ENCODE measurements at regions not wholly inside any gene's neighbourhood (a gene's known extent, or its start where the extent isn't known, plus 50 kb on each side); places are given as distances from the start of the nearest gene placed in this dataset.

DNA sequence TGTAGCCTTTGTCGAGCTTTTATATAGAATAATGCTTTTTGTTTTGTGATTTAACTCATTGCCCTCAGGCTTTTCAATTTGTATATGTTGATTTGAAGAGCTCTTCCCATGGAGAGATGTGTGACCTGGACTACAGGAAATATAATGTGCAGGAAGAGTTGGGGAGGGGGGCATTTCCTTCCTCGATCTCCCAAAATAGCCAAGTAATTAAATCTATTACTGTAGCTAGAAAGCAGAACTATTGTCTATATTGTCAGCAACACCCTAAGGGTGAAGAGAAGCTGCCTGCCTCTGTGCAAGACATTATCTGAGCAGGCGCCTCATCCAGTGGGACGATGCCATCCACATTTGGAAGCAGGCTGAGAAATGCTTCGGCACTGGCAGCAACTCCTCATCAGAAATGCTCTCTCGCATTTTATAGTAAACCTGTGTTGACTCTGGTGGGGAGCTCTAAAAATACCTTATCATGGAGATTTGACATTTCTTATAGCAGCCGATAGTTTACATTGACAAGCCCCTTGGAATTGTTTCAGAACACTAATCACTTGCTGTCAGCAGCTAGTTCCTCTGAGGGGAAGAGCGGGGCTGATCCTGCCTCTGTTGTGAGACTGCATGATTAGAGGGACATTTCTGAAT lies 392.5 kb upstream of the RGS6 start:
- Mint-ChIP-seq H3K36me3 (no peaks in the 10 kb centered on the region), H3K9me3 (no peaks in the 10 kb centered on the region), H3K27ac (no peak overlapping the region), H3K4me1 (peaks cover 46% of the 10 kb centered on the region), H3K4me3 (no peak overlapping the region), H3K27me3 (ENCODE audit: low read depth) (no peaks in the 10 kb centered on the region)
- TF ChIP-seq, protein P1, sequence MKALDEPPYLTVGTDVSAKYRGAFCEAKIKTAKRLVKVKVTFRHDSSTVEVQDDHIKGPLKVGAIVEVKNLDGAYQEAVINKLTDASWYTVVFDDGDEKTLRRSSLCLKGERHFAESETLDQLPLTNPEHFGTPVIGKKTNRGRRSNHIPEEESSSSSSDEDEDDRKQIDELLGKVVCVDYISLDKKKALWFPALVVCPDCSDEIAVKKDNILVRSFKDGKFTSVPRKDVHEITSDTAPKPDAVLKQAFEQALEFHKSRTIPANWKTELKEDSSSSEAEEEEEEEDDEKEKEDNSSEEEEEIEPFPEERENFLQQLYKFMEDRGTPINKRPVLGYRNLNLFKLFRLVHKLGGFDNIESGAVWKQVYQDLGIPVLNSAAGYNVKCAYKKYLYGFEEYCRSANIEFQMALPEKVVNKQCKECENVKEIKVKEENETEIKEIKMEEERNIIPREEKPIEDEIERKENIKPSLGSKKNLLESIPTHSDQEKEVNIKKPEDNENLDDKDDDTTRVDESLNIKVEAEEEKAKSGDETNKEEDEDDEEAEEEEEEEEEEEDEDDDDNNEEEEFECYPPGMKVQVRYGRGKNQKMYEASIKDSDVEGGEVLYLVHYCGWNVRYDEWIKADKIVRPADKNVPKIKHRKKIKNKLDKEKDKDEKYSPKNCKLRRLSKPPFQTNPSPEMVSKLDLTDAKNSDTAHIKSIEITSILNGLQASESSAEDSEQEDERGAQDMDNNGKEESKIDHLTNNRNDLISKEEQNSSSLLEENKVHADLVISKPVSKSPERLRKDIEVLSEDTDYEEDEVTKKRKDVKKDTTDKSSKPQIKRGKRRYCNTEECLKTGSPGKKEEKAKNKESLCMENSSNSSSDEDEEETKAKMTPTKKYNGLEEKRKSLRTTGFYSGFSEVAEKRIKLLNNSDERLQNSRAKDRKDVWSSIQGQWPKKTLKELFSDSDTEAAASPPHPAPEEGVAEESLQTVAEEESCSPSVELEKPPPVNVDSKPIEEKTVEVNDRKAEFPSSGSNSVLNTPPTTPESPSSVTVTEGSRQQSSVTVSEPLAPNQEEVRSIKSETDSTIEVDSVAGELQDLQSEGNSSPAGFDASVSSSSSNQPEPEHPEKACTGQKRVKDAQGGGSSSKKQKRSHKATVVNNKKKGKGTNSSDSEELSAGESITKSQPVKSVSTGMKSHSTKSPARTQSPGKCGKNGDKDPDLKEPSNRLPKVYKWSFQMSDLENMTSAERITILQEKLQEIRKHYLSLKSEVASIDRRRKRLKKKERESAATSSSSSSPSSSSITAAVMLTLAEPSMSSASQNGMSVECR (CRISPR knock-in tag; IDR thresholded peaks at IDR 0.05; ENCODE audit: borderline replicate concordance), result no peak
- TF ChIP-seq, protein P2, sequence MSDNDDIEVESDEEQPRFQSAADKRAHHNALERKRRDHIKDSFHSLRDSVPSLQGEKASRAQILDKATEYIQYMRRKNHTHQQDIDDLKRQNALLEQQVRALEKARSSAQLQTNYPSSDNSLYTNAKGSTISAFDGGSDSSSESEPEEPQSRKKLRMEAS (CRISPR knock-in tag; IDR thresholded peaks at IDR 0.05), result no peak
- TF ChIP-seq, protein P3, sequence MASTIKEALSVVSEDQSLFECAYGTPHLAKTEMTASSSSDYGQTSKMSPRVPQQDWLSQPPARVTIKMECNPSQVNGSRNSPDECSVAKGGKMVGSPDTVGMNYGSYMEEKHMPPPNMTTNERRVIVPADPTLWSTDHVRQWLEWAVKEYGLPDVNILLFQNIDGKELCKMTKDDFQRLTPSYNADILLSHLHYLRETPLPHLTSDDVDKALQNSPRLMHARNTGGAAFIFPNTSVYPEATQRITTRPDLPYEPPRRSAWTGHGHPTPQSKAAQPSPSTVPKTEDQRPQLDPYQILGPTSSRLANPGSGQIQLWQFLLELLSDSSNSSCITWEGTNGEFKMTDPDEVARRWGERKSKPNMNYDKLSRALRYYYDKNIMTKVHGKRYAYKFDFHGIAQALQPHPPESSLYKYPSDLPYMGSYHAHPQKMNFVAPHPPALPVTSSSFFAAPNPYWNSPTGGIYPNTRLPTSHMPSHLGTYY (CRISPR knock-in tag; IDR thresholded peaks at IDR 0.05), result no peak
- TF ChIP-seq, protein P4, sequence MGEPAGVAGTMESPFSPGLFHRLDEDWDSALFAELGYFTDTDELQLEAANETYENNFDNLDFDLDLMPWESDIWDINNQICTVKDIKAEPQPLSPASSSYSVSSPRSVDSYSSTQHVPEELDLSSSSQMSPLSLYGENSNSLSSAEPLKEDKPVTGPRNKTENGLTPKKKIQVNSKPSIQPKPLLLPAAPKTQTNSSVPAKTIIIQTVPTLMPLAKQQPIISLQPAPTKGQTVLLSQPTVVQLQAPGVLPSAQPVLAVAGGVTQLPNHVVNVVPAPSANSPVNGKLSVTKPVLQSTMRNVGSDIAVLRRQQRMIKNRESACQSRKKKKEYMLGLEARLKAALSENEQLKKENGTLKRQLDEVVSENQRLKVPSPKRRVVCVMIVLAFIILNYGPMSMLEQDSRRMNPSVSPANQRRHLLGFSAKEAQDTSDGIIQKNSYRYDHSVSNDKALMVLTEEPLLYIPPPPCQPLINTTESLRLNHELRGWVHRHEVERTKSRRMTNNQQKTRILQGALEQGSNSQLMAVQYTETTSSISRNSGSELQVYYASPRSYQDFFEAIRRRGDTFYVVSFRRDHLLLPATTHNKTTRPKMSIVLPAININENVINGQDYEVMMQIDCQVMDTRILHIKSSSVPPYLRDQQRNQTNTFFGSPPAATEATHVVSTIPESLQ (CRISPR knock-in tag; IDR thresholded peaks at IDR 0.05), result no peak
- no peak for TF ChIP-seq CBFB (CRISPR knock-in tag; IDR thresholded peaks at IDR 0.05; ENCODE audit: low read depth)
- no peak for TF ChIP-seq ZNF232 (CRISPR knock-in tag; IDR thresholded peaks at IDR 0.05)
- no peak for TF ChIP-seq MXD4 (CRISPR knock-in tag; IDR thresholded peaks at IDR 0.05; ENCODE audit: borderline replicate concordance)
- TF ChIP-seq SOX15 (CRISPR knock-in tag; IDR thresholded peaks at IDR 0.05), result no peak
- TF ChIP-seq, protein P5, sequence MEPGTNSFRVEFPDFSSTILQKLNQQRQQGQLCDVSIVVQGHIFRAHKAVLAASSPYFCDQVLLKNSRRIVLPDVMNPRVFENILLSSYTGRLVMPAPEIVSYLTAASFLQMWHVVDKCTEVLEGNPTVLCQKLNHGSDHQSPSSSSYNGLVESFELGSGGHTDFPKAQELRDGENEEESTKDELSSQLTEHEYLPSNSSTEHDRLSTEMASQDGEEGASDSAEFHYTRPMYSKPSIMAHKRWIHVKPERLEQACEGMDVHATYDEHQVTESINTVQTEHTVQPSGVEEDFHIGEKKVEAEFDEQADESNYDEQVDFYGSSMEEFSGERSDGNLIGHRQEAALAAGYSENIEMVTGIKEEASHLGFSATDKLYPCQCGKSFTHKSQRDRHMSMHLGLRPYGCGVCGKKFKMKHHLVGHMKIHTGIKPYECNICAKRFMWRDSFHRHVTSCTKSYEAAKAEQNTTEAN (CRISPR knock-in tag; IDR thresholded peaks at IDR 0.05), result no peak
- TF ChIP-seq TEAD1 (CRISPR knock-in tag; IDR thresholded peaks at IDR 0.05), result no peak
- no peak for TF ChIP-seq IRF2 (CRISPR knock-in tag; IDR thresholded peaks at IDR 0.05; ENCODE audit: borderline replicate concordance, low read depth)
- TF ChIP-seq, protein P6, sequence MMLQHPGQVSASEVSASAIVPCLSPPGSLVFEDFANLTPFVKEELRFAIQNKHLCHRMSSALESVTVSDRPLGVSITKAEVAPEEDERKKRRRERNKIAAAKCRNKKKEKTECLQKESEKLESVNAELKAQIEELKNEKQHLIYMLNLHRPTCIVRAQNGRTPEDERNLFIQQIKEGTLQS (CRISPR knock-in tag; conservative IDR thresholded peaks at IDR 0.05), result no peak
- TF ChIP-seq ZNF317 (CRISPR knock-in tag; IDR thresholded peaks at IDR 0.05; ENCODE audit: borderline replicate concordance, low read depth), result no peak
- TF ChIP-seq, protein P7, sequence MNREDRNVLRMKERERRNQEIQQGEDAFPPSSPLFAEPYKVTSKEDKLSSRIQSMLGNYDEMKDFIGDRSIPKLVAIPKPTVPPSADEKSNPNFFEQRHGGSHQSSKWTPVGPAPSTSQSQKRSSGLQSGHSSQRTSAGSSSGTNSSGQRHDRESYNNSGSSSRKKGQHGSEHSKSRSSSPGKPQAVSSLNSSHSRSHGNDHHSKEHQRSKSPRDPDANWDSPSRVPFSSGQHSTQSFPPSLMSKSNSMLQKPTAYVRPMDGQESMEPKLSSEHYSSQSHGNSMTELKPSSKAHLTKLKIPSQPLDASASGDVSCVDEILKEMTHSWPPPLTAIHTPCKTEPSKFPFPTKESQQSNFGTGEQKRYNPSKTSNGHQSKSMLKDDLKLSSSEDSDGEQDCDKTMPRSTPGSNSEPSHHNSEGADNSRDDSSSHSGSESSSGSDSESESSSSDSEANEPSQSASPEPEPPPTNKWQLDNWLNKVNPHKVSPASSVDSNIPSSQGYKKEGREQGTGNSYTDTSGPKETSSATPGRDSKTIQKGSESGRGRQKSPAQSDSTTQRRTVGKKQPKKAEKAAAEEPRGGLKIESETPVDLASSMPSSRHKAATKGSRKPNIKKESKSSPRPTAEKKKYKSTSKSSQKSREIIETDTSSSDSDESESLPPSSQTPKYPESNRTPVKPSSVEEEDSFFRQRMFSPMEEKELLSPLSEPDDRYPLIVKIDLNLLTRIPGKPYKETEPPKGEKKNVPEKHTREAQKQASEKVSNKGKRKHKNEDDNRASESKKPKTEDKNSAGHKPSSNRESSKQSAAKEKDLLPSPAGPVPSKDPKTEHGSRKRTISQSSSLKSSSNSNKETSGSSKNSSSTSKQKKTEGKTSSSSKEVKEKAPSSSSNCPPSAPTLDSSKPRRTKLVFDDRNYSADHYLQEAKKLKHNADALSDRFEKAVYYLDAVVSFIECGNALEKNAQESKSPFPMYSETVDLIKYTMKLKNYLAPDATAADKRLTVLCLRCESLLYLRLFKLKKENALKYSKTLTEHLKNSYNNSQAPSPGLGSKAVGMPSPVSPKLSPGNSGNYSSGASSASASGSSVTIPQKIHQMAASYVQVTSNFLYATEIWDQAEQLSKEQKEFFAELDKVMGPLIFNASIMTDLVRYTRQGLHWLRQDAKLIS (CRISPR knock-in tag; IDR thresholded peaks at IDR 0.05; ENCODE audit: borderline replicate concordance), result no peak
- no peak for TF ChIP-seq RORB (CRISPR knock-in tag; IDR thresholded peaks at IDR 0.05)
- TF ChIP-seq ZNF121 (CRISPR knock-in tag; IDR thresholded peaks at IDR 0.05), result no peak
- no peak for TF ChIP-seq TEAD4 (CRISPR knock-in tag; IDR thresholded peaks at IDR 0.05)
- TF ChIP-seq, protein P8, sequence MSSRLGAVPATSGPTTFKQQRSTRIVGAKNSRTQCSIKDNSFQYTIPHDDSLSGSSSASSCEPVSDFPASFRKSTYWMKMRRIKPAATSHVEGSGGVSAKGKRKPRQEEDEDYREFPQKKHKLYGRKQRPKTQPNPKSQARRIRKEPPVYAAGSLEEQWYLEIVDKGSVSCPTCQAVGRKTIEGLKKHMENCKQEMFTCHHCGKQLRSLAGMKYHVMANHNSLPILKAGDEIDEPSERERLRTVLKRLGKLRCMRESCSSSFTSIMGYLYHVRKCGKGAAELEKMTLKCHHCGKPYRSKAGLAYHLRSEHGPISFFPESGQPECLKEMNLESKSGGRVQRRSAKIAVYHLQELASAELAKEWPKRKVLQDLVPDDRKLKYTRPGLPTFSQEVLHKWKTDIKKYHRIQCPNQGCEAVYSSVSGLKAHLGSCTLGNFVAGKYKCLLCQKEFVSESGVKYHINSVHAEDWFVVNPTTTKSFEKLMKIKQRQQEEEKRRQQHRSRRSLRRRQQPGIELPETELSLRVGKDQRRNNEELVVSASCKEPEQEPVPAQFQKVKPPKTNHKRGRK (CRISPR knock-in tag; IDR thresholded peaks at IDR 0.05; ENCODE audit: borderline replicate concordance), result no peak
- no peak for TF ChIP-seq PRRX2 (CRISPR knock-in tag; IDR thresholded peaks at IDR 0.05)
- no peak for TF ChIP-seq SMAD3 (CRISPR knock-in tag; IDR thresholded peaks at IDR 0.05; ENCODE audit: borderline replicate concordance)
- ChIA-PET POLR2A (interaction anchor here (0.6 kb wide), 1 partner anchor 19 kb away, joined by 4 read pairs; no protein-coding TSS in a partner anchor), CTCF (interaction anchor here (0.8 kb wide), 1 partner anchor 373 kb away, joined by 3 read pairs; no protein-coding TSS in a partner anchor)
- ATAC-seq, result no peak
- DNase-seq (ENCODE audit: low spot score), result no peak

Measured in WTC11 (cell line).